B cell (primary cell): ENCODE measurements at regions not wholly inside any gene's neighbourhood (a gene's known extent, or its start where the extent isn't known, plus 50 kb on each side); places are given as distances from the start of the nearest gene placed in this dataset.
A peak's percentile ranks its signal among the peaks of the same experiment; 100 is the strongest.

Experiments used
- EZH2 ChIP-seq: IDR thresholded peaks from 2 replicates; pipeline ENCODE4 v1.6.1; 2012; ENCODE audit warnings: borderline replicate concordance, low read depth, mild to moderate bottlenecking, moderate library complexity, low read length; ENCODE audit not compliant: insufficient read depth, poor library complexity, severe bottlenecking
- TF ChIP-seq, protein P1 (sequence below): fragments of 200-600 bp; IDR thresholded peaks from one replicate; pipeline ENCODE4 v1.8.0; 2022; ENCODE audit warnings: antibody characterized with exemption, mild to moderate bottlenecking

DNA sequence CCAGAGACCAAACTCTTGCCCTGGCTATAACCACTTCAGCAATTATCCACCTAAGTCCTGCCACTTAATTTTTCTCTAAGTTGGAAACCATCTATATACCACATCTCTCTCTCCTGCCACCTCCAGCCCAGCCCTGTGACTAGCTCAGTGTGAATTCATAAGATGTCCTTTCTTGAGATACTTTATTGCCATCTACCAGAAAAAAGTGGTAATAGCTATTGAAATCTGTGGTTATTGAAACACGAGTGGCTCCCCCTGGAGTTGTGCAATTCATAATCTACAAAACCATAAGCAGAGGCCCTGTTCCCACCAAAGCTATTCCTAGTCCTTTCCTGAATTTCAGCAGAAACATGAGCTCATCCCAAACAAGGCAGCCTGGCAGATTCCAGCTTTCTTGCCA is 324.0 kb downstream of the TXNL1 start:
- TF ChIP-seq, protein P1, sequence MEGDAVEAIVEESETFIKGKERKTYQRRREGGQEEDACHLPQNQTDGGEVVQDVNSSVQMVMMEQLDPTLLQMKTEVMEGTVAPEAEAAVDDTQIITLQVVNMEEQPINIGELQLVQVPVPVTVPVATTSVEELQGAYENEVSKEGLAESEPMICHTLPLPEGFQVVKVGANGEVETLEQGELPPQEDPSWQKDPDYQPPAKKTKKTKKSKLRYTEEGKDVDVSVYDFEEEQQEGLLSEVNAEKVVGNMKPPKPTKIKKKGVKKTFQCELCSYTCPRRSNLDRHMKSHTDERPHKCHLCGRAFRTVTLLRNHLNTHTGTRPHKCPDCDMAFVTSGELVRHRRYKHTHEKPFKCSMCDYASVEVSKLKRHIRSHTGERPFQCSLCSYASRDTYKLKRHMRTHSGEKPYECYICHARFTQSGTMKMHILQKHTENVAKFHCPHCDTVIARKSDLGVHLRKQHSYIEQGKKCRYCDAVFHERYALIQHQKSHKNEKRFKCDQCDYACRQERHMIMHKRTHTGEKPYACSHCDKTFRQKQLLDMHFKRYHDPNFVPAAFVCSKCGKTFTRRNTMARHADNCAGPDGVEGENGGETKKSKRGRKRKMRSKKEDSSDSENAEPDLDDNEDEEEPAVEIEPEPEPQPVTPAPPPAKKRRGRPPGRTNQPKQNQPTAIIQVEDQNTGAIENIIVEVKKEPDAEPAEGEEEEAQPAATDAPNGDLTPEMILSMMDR = peak; percentile 36
- TF ChIP-seq EZH2 = no peak
